Muscle of back (tissue), 3 donors: ENCODE measurements at regions not wholly inside any gene's neighbourhood (a gene's known extent, or its start where the extent isn't known, plus 50 kb on each side); places are given as distances from the start of the nearest gene placed in this dataset.

Experiments
- DNase-seq, 3 donors: peaks; one replicate each; pipeline versions ENCODE4 v3.0.0 to v3.0.0-alpha.2; 2013

- no peak for DNase-seq
These were observed 383.8 kb upstream of the ZMIZ1 start for GRCh38 chr10:78684947-78685346.

GRCh38 chr10:78685466-78686103 is 383.2 kb upstream of the ZMIZ1 start:
- no peak for DNase-seq

GRCh38 chr10:78686444-78687060 is 382.2 kb upstream of the ZMIZ1 start:
- DNase-seq: no peak

GRCh38 chr10:78687626-78688025 is 381.1 kb upstream of the ZMIZ1 start:
- DNase-seq: no peak

- DNase-seq: no peak
These were observed 380.4 kb upstream of the ZMIZ1 start for GRCh38 chr10:78688230-78688900.

- peak; percentile 35 to 83 (median 57) for DNase-seq
These were observed 379.7 kb upstream of the ZMIZ1 start for GRCh38 chr10:78688901-78689583.

GRCh38 chr10:78689584-78689935 is 379.2 kb upstream of the ZMIZ1 start:
- DNase-seq: no peak

GRCh38 chr10:78690354-78691111 is 378.2 kb upstream of the ZMIZ1 start:
- no peak for DNase-seq

GRCh38 chr10:78691301-78692030 is 377.3 kb upstream of the ZMIZ1 start:
- no peak for DNase-seq

- DNase-seq: no peak
These were observed 376.7 kb upstream of the ZMIZ1 start for GRCh38 chr10:78692071-78692470.

GRCh38 chr10:78695846-78696245 is 372.9 kb upstream of the ZMIZ1 start:
- DNase-seq: no peak

- DNase-seq: no peak
These were observed 371.9 kb upstream of the ZMIZ1 start for GRCh38 chr10:78696791-78697395.

- DNase-seq: no peak
These were observed 368.8 kb upstream of the ZMIZ1 start for GRCh38 chr10:78699971-78700370.

GRCh38 chr10:78700413-78700812 is 368.4 kb upstream of the ZMIZ1 start:
- peak in 1 of 3 donors; percentile 52 for DNase-seq

- DNase-seq: no peak
These were observed 367.8 kb upstream of the ZMIZ1 start for GRCh38 chr10:78700816-78701520.

GRCh38 chr10:78702186-78702585 is 366.6 kb upstream of the ZMIZ1 start:
- DNase-seq: no peak

- DNase-seq: no peak
These were observed 365.9 kb upstream of the ZMIZ1 start for GRCh38 chr10:78702876-78703275.

- peak in 1 of 3 donors; percentile 47 for DNase-seq
These were observed 365.2 kb upstream of the ZMIZ1 start for GRCh38 chr10:78703593-78703992.

- no peak for DNase-seq
These were observed 362.5 kb upstream of the ZMIZ1 start for GRCh38 chr10:78706256-78706655.
